ENCODE measurements at regions not wholly inside any gene's neighbourhood (a gene's known extent, or its start where the extent isn't known, plus 50 kb on each side); places are given as distances from the start of the nearest gene placed in this dataset. TPM values are rescaled to one million over a fixed set of nuclear protein-coding genes. Genes with fewer than 3 reads are reported as not detected.

GRCh38 chr20:17150858-17151257, 76.0 kb upstream of the PCSK2 start:
- Histone ChIP-seq H3K36me3 (ENCODE audit: insufficient read depth) (no peaks in the 10 kb centered on the region), H3K27ac (ENCODE audit: low read depth) (no peak overlapping the region), H3K4me1 (ENCODE audit: insufficient read depth) (no peaks in the 10 kb centered on the region), H3K4me3 (ENCODE audit: low read depth, low read length) (no peak overlapping the region)
- 48% methylated on average over 1 of the region's 1 CpG for WGBS
- no peak for DNase-seq (ENCODE audit: extremely low spot score)

- 62% methylated on average over 6 of the region's 6 CpGs for WGBS
- no peak overlapping the region for H3K4me3 ChIP-seq (ENCODE audit: low read depth, low read length)
- H3K27ac ChIP-seq (ENCODE audit: low read depth) = no peak overlapping the region
- DNase-seq (ENCODE audit: extremely low spot score) = no peak
- no peaks in the 10 kb centered on the region for H3K36me3 ChIP-seq (ENCODE audit: insufficient read depth)
- no peaks in the 10 kb centered on the region for H3K4me1 ChIP-seq (ENCODE audit: insufficient read depth)
Measured at GRCh38 chr20:17155401-17155800, 71.4 kb upstream of the PCSK2 start.

- Histone ChIP-seq H3K36me3 (ENCODE audit: insufficient read depth) (no peaks in the 10 kb centered on the region), H3K4me1 (ENCODE audit: insufficient read depth) (no peaks in the 10 kb centered on the region), H3K4me3 (ENCODE audit: low read depth, low read length) (no peak overlapping the region), H3K27ac (ENCODE audit: low read depth) (no peak overlapping the region)
- DNase-seq (ENCODE audit: extremely low spot score) = no peak
- WGBS = 71% methylated on average over 2 of the region's 2 CpGs
Measured at GRCh38 chr20:17158701-17159100, 68.1 kb upstream of the PCSK2 start.

- H3K36me3 ChIP-seq (ENCODE audit: insufficient read depth) = no peaks in the 10 kb centered on the region
Measured at GRCh38 chr20:17161673-17162481, 65.0 kb upstream of the PCSK2 start.

GRCh38 chr20:17168026-17168612, 58.7 kb upstream of the PCSK2 start:
- Histone ChIP-seq H3K4me1 (ENCODE audit: insufficient read depth) (no peaks in the 10 kb centered on the region), H3K4me3 (ENCODE audit: low read depth, low read length) (no peak overlapping the region), H3K27ac (ENCODE audit: low read depth) (no peak overlapping the region), H3K36me3 (ENCODE audit: insufficient read depth) (no peaks in the 10 kb centered on the region)
- 77% methylated on average over 4 of the region's 4 CpGs for WGBS
- DNase-seq (ENCODE audit: extremely low spot score) = no peak

More at GRCh38 chr20:17161673-17162481, 65.0 kb upstream of the PCSK2 start:
- no peak overlapping the region for H3K27ac ChIP-seq (ENCODE audit: low read depth)
- WGBS = 34% methylated on average over 6 of the region's 6 CpGs
- no peak for DNase-seq (ENCODE audit: extremely low spot score)
- H3K4me1 ChIP-seq (ENCODE audit: insufficient read depth) = no peaks in the 10 kb centered on the region
- H3K4me3 ChIP-seq (ENCODE audit: low read depth, low read length) = no peak overlapping the region

- Histone ChIP-seq H3K4me3 (ENCODE audit: low read depth, low read length) (no peak overlapping the region), H3K4me1 (ENCODE audit: insufficient read depth) (no peaks in the 10 kb centered on the region), H3K36me3 (ENCODE audit: insufficient read depth) (no peaks in the 10 kb centered on the region), H3K27ac (ENCODE audit: low read depth) (no peak overlapping the region)
- WGBS = 17% methylated on average over 5 of the region's 5 CpGs
- no peak for DNase-seq (ENCODE audit: extremely low spot score)
Measured at GRCh38 chr20:17169585-17170136, 57.2 kb upstream of the PCSK2 start.

GRCh38 chr20:17171746-17172280, 55.0 kb upstream of the PCSK2 start:
- no peak overlapping the region for H3K27ac ChIP-seq (ENCODE audit: low read depth)
- no peaks in the 10 kb centered on the region for H3K4me1 ChIP-seq (ENCODE audit: insufficient read depth)
- no peak for DNase-seq (ENCODE audit: extremely low spot score)
- no peak overlapping the region for H3K4me3 ChIP-seq (ENCODE audit: low read depth, low read length)
- 57% methylated on average over 3 of the region's 3 CpGs for WGBS
- H3K36me3 ChIP-seq (ENCODE audit: insufficient read depth) = no peaks in the 10 kb centered on the region

- WGBS = 61% methylated on average over 6 of the region's 6 CpGs
- no peak for DNase-seq (ENCODE audit: extremely low spot score)
Measured at GRCh38 chr20:17172836-17173516, 53.9 kb upstream of the PCSK2 start.

More at GRCh38 chr20:17172836-17173516, 53.9 kb upstream of the PCSK2 start:
- no peak overlapping the region for H3K4me3 ChIP-seq (ENCODE audit: low read depth, low read length)
- no peaks in the 10 kb centered on the region for H3K36me3 ChIP-seq (ENCODE audit: insufficient read depth)
- no peak overlapping the region for H3K27ac ChIP-seq (ENCODE audit: low read depth)
- no peaks in the 10 kb centered on the region for H3K4me1 ChIP-seq (ENCODE audit: insufficient read depth)

Small RNA genes in the stretch of these regions (small RNA-seq; reads per million reads assigned to genes)
- gene RF00012 = not detected
